OCI-M2 (cell line): ENCODE measurements at regions not wholly inside any gene's neighbourhood (a gene's known extent, or its start where the extent isn't known, plus 50 kb on each side); places are given as distances from the start of the nearest gene placed in this dataset.

Experiments
- DNase-seq: peaks from one replicate; lab custom pipeline; 2025; ENCODE audit not compliant: unreplicated experiment; lab: John Stamatoyannopoulos, UW

DNA sequence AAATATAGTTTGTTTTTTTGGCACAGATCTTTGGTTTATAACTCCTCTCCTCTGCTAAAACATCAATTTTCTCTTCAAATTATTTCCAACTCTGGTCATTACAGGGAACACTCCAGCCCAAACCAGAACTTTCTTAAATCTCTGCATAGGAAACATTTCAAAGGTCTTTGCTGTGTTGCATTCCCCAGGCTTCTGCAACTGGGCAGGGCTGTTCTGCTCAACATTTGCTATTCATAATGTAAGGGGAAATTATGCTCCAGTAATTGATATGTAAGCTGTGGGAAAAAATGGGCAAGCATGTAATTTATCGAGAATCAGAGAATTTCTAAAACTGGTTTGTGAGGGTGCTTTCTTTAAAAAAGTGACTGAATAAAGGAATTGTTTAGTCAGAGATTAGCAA is 410.4 kb downstream of the TUSC7 start:
- no peak for DNase-seq

DNA sequence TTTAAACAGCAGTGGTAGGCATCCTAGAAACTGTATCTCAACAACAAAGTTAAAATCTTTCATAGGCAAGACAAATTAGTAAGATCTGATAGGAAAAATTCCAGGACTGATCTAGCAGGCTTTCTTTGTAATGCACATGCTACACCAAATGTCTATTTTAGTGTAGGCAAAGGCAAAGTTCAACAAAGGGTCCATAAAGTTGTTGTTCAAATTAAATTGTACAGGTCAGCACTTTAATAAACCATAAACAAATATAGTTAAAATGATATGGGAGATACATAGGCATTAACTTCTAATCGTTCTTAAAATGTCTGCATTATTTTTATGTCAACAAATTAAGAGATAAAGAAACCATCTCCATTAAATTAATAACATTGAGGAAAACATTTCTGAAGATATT is 413.0 kb downstream of the TUSC7 start:
- no peak for DNase-seq

DNA sequence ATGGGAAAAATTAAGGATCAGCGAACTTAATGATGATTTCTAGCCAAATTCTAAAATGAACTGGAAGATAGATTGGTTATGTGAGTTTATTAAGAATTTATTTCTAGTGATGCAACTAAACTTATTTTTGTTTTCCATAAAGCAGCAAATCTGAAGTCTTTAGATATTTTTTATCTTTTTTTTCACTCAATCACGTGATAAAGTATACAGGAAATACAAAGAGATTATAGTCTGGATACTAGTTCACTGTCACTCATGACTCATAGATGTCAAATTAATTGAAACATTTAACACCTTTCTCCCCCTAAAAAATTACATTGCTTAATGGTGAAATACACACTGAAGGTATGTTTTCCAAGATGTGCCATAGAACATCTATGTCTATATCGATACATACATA is 416.9 kb downstream of the TUSC7 start:
- DNase-seq, result no peak

DNA sequence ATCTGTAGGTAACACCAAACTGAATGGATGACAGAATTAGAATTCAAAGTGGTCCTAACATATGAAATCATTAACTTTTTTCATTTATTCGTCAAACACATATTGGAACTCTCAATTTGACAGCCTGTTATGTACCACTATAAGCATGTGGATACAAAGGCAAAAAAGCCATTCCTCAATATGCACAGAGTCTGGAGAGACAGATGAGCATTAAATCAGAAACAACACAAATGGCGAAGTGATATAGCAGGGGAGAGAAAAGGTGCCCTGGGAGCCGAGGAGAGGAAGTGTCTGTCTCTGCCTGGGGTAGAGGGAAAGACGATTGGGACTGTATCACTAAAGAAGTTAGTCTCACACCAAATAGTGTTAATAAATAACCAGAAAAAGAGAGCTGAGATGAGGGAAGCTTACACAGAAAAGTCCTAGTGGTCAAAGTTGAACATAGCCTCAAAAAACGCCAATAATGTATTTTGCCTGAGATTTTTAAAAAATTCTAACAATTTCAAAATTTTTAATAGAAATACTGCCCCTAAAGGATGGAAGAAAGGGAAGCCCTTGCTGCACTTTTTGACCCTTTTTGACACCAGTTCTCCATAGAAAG is 417.5 kb downstream of the TUSC7 start:
- DNase-seq, result no peak

DNA sequence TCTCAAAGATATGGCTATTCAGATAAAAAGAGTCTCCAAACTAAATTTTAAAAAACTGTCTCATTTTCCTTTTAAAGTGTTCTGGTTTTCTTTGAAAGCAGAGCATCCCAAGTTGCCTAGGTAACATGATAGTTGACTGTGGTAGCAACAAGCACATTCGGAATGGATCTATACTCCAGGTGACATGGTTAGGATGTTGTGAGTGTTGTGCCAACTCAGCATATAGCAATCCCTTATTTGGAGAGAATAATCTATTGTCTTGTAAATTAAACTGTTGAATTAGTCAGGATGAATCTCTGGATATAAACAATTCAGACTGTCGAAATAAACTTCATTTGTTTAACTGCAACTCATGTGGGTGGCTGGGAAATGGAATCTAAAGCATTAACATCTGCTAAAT is 418.6 kb downstream of the TUSC7 start:
- no peak for DNase-seq

DNA sequence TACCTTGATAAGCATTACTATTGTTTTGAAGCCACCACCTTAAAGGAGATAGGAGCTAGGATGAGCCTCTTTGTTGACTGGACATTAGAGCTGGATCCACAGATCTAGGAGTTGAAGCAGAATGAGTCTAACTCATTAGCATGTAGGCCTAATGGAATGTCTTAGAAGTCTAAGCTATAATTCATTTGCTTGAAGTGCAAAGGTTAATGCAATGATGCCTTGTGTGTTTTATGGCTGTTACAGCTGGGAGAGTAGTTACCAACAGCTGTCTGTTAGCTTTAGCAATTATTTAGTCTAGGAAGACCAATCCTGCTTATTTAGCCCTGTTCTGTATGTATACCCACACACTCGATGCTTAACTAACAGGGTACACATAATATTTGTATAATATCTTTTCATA is 419.3 kb downstream of the TUSC7 start:
- no peak for DNase-seq

DNA sequence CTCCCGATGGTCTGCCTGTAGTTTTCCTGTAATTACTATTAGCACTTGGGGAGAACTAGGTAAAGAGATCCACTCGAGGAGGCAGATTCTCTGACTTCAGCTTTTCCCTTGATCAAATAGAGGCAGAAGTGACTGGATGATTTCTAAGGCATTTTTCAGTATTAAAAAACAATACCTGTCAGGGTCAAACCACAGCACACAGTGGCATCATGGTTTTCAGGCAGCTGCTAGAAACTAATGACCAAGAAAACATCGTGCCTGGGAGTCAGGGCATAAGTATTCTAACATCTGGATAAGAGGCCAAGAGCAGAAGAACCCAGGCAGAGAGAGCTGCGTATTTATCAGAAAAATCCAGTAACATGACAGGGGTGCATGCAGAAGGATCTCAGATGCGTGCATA is 419.9 kb downstream of the TUSC7 start:
- DNase-seq, result no peak

DNA sequence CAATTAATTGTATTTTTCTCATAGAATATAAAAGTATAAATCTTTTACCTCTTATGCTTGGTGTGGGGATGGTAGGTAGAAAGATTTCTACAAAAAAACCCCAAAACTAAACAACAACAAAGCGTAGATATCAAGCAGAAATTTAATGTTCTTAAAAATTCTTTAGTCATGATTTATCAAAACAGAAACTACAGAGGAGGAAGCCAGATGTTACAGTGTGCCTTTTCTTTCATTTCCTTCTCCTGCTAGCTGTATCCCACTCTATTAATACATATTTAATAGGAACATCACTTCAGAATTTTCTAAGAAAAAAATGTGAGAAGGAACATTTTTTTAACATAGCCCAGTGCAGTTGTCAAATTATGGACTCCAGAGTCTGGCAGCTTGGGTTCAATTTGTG is 420.6 kb downstream of the TUSC7 start:
- DNase-seq, result no peak

DNA sequence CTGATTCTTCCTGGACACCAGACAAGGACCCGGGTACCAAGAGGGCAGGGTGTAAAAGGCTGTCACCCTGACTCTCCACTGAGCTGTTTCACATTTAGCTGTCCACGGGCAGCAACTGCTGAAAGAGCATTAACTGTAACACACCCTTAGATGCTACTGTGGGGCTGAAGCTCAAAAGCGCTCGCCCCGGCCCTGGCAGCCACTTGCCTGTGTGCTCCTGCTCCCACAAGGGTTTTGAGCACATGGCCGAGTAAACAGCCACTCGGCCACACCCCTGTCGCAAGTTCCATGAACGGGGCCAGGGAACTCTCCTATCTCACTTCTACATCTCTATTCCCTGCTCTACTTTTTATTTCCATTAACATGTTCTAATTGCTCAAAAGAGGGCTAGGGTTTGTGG is 421.7 kb downstream of the TUSC7 start:
- no peak for DNase-seq

DNA sequence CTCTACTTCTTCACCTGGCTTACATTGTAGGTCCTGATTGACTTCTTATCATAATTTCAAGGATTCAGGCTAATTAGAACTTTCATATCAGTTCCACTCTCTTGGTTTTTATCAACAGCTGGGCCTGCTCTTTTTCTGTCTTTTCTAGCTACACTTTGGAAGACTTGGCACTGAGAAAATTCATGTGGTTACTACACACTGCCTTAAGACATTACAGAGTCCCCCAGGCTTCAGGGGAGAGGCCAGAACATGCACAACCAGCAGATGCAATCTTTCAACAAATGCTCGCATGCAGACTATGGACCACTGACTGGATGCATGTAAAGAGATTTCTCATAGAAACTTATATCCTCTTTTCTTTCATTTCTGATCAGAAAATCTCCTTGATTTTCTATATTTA is 423.5 kb downstream of the TUSC7 start:
- DNase-seq, result no peak

DNA sequence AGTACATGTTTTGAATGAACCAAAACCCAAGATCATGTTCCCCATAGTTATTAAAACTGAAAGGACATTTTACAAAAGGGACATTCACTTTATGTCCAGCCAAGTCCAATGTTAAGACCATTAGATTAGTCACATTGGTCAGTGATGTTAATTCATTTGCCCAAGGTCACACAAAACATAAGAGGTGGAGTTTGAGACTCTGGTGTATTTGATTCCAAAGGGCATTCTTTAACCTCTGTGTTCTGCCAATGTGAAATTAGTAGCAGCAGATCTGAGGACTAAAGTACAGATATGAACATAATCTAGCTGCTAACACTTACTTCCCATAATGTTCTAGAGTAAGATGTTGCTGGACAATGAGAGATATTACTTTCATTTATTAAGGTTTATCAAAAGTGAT is 425.6 kb downstream of the TUSC7 start:
- DNase-seq, result no peak

DNA sequence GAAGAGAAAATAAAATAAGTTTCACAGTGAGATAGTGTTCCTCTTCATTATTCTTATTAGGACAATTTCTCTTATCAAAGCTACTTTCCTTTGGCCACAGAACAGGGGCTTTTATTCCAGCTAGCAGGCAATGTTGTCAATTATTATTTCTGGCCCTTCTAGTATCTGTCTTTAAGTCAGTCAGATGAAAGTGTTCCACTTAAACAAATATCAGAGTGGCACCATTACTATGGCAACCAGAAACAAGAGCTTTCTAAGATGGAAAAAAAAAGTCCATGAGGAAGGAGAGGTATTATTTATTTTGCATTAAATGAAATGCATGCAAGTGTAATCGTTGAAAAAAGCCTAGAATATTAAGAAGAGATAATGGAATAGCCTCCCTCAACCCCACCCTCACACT is 426.4 kb downstream of the TUSC7 start:
- DNase-seq, result no peak

DNA sequence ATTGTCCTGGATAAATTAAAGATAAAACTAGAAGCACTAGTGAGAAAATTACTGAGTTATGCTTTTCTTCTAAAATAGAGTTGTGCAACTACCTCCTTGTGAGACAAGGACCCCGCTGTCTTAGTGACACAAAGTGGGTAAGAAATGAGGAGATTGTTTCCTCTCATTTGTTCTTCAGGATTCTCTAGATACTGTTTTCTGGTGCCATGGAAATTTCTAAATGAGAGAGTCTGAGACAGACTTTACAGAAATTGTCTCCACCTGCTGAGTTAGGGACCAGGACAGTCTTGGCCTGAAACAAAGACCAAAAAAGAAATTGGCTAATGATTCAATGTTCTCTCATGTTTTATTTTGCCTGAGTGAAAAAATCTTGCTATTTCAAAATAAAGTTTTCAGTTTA is 427.5 kb downstream of the TUSC7 start:
- DNase-seq, result no peak

DNA sequence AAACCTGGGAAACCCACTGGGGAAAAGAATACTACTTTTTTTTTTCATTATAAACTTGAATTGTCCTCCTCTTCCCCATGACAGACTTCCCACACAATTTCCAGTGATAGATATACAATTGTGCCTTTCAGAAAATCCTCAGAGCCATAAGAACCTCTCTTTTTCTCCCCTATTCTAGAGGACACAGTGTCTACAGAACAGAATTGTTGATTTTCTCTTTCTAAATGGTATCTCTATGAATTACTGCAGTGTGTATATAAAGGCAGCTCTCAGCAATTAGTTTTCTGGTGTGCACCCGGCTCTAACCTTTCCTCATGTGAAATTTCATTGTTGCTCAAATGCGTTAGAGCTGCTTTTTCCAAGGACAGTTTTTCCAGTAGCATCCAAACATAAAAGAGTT is 430.1 kb downstream of the TUSC7 start:
- no peak for DNase-seq

DNA sequence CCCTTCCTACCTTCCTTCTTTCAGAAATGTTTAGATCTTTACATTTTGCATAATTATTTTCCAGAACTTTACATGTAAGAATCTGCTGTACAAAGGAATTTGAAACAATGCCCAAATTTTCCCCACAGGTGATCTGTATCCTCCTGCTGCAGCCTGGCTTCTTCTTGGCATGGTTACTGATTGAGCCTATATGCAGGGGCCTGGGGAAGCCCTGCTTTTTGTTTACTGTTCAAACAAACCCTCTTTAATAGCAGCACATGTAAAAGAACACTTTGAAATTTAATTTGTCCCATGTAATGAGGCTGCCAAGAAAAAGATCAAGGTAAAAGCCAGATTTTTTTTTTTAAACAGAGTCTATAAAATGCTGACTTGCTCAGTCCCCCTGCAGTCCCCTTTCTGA is 432.2 kb downstream of the TUSC7 start:
- DNase-seq, result no peak

DNA sequence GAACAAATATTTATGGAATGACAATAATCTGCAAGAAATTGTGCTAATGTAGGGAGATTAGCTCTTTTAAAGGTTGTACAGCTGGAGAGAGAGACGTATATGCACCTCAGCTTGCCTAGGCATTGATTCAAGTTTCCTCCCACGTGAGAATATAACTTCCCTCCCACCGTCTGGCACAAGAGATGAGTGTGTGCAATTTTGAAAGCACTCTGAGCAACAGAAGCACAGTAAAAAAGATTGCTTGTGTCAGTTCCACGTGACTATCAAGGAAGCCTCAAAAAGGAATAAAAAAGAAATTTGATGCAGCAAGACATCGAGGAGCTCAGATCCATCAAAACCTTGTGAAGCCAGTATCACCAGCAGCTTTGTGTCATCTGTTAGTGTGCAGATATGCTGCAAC is 435.3 kb downstream of the TUSC7 start:
- no peak for DNase-seq

DNA sequence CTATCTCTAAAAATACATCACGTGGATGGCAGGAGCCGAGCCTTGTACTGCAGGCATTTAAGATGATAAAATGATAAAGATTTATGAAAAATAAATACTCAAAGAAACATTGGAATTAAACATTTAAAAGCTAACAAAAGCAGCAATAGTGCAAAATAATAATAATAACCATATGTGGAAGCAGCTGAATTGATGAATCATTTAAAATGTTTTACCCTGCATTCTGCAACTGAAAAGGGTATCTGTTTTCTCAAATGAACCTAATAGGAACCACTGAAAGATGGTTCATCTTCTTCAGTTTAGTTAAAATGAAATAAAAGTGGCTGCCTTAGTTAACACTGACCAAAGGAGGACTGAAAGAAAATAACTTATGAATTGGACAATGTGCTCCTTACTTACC is 436.1 kb downstream of the TUSC7 start:
- DNase-seq, result no peak

DNA sequence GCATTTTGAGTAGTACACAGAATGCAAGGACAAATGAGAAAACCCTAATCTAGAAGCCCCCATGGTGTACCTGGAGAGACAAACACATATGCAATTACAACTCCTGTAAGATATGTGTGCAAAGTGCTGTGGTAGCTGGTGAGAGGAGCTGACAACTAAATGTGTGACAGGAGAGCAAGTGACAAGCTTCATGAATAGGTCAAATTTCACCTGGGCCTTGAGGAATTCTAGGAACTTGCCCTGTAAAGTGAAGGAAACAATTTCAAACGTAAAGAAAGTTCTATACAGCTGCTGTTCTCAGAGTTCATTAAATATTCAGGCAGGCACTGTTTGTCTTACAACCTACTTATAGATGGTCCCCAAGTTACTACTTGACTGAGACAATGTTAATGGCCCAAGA is 437.0 kb downstream of the TUSC7 start:
- no peak for DNase-seq

DNA sequence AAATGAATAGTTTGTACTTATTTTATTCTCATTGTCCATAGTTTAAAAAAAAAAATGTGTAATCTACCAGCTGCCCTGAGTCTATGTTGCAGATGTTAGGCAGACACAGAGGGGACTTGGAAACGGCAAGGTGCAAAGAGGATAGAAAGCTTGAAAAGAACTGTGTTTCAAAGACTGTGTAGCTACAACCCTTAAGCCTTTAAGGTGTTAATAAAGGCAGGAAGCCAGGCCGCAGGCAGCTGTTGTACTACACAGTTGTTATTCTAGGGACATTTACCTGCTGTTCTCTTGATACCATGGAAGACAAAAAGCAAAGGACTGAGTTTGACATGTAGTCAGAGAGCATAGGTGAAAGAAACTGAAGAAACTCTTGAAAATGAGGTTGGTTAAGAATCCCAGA is 440.0 kb downstream of the TUSC7 start:
- DNase-seq, result no peak

DNA sequence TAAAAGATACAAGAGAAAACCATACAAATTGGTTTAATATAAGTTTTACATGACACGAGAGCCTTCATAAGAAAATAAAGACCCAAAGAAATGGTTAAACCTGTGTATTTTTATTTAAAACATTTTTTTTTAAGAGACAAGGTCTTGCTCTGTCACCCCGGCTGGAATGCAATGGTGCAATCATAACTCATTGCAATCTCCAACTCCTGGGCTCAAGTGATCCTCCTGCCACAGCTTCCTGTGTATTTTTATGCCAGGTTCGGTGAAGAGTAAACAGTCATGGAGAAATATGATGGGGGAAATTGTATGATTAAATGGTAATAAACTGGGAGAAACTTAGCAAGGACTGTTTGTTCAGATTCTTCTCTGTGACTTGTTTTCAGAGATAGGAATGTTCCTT is 441.0 kb downstream of the TUSC7 start:
- no peak for DNase-seq

DNA sequence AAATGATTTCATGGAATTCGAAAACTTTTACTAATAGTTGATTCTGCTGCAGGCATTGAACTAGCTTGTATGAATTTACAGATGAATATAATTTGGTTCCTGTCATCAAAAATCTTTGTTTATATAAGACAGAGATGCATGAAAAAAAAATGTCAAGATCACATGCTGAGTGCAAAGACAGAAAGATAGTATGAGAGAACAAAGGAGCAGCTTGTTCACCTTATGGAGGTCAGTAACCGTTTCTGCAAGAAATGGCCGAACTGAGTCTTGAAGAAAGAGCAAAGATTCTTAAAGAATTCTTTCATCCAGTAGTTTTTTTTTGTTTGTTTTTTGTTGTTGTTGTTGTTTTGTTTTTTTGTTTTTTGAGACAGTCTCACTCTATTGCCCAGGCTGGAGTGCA is 450.6 kb downstream of the TUSC7 start:
- no peak for DNase-seq

DNA sequence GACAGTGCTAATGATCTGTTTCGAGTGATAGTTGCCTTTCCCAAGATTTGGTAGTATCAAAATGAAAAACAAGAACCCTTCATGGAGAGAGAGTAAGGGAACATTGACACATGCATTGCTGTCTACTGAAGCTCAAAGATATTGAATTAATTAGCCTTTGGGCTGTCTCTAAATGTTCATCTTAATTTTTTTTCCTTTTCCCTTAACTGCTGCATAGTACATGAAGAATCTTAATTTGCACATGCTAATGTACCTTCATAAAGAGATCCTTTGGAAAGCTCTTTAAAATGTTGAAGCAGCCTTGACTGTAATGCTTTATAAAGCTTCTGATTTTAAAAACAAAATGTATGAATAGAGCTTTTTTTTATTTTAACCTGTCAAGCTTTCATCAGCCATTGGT is 452.2 kb downstream of the TUSC7 start:
- no peak for DNase-seq

DNA sequence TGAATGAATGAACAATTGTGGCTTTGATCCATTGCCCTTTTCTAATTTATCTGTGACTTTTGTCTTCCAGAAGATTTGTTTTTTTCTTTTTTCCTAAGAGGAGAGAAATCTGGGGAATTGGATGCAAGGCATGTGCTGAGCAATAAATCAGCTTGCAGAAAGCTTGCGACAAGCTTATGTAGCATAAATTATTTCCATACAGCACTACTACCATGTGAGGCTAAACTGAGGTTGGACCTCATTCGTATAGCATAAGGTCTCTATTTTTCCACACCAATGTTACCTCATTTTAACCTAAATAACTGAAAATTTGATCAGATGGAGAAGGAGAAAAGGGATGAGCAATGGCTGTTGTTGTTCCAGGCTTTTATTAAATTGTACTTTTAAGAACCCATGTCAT is 455.6 kb downstream of the TUSC7 start:
- no peak for DNase-seq

DNA sequence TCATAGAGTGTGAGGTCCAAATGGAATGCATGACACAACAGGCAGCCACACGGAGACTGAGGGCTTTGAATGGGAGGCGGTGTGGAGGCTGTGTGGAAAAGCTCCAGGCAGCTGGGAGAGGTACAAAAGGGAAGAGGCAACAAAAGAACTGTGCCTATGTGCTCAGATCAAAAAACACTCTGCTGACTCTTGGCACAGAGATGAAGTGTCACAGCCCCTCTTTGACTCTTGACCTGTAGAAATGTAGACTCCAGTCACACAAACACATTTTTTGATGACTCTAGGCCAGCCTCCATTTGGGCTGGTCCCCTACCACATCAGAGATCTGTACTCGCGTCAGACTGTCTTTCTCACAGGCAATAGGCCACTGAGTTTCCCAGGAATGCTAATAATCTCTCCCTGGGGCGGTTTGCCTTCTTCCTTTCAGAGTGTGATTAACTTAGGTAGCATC is 456.0 kb downstream of the TUSC7 start:
- DNase-seq, result no peak
